GM19240 (cell line): ENCODE measurements at regions not wholly inside any gene's neighbourhood (a gene's known extent, or its start where the extent isn't known, plus 50 kb on each side); places are given as distances from the start of the nearest gene placed in this dataset.

ENCODE experiments used
- DNase-seq: peaks from one replicate; pipeline ENCODE4 v3.0.0; 2011; ENCODE audit warnings: low spot score; ENCODE audit not compliant: insufficient read length

DNA sequence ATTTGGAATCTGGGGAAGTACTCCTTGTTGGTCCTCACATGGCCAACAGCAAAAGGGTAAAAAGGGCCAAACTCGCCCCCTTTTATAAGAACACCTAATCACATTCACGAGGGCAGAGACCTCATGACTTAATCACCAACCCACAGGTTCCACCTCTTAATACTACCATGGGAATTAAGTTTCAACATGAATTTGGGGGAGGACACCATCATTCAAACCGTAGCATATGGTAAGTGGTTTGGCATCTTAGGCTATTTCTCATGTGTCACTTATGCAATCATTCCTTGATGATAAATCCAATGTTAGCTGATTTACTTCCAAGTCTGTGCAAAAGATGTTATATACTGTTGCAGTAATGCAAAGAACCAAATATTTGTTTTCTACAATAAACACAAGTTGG, 302.9 kb upstream of the FAM241A start:
- DNase-seq, result no peak

DNA sequence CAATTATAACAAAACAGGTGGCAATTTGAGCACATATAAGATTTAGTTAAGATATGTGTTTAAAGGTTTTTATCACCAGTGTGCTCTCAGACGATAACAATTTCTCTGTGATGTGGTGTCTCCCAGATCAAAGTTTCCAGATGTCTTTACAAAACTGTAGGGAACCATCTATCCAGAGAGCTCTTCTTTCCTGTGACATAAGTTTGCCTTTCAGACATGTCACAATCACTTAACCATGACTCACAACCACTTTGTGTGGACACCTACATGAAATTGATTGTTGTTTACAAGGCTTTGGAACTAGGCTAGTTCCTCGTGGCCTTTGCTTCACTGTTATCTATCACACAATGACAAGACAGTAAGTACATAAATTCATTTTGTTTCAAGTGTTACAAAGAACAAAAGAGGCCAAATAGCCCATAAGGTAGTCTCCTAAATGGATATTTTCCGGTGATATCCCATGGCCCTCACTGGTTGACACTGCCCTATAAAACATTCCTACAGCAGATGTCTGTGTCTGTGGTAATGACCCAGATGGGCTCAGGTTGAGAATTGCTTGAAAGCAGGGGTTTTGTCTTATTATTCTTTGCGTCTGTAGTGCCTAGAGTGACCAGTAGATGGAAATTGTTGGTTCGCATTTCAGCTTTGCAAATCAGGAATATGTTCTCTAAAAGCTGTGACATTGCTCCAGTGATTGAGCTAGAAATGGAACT, 297.8 kb upstream of the FAM241A start:
- no peak for DNase-seq

- DNase-seq, result no peak
These were observed 295.4 kb upstream of the FAM241A start for GRCh38 chr4:111849746-111850284.

DNA sequence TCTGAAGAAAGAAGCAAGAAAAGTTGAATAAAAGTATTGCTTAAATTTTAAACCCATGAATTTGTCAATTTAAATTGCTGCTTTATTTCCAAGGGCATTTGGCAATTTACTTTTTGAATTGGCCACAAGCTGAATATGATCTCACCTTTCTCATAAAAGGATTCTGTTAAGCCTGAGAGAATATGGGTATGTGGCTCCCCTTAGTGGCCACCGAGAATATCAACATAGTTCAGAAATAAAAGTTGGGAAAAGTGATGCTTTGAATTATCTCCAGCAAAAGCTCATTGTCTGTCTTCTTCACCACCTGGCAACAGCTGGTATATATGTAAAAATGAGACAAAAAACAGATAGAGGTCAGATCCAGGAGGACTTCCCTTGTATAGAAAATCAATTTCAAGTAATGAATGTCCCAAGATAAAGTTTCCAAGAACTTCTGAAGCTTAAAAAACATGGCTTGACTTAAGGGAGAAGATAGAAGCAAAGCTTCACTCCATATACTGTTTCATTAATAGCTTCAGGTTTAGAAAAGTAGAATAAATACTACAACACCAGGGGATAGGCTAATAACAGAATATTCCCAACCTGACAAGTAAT, 290.7 kb upstream of the FAM241A start:
- no peak for DNase-seq

- no peak for DNase-seq
These were observed 289.9 kb upstream of the FAM241A start for GRCh38 chr4:111855308-111855707.

- DNase-seq, result no peak
These were observed 281.2 kb upstream of the FAM241A start for GRCh38 chr4:111864066-111864465.

- no peak for DNase-seq
These were observed 275.9 kb upstream of the FAM241A start for GRCh38 chr4:111869339-111869738.

DNA sequence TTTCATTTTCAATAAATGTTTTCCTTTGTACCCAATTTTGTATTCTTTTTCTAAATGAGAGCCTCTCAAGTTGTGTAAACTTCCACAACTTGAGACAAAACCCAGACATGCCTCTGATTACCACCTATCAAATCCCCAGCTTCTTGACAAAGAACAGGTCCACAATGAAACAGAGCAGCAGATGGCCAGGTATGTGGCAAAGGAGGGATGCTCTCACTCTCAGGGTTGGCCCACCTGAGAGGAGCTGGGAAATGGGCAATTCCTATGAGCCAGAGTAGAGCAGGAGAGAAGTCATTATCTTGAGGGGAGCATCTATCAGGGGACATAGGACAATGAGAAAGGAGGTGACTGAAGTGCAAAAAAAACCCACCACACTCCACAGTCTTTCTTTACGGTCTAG, 273.5 kb upstream of the FAM241A start:
- no peak for DNase-seq

GRCh38 chr4:111873801-111874200, 271.5 kb upstream of the FAM241A start:
- no peak for DNase-seq

- no peak for DNase-seq
These were observed 265.7 kb upstream of the FAM241A start for GRCh38 chr4:111879539-111879938.

DNA sequence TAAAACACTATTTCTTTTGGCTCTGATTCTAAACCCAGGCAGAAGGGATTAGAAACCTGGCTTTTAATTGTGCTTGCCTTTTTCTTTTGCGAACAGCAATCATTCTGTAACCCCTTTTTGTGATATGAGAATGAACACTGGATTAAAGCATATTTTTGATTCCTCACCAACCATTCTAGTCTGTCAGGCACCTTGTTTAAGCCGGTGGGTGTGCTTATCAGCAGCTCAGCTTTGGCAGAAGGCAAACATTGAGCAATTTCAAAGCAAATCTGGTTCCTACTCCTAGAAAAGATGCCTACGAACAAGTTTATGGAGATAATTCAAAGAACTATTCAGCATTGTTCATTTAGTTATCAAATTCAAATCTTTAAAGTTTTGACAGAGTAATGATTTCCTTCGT, 265.1 kb upstream of the FAM241A start:
- no peak for DNase-seq

- no peak for DNase-seq
These were observed 261.7 kb upstream of the FAM241A start for GRCh38 chr4:111883557-111883999.

- no peak for DNase-seq
These were observed 254.8 kb upstream of the FAM241A start for GRCh38 chr4:111890412-111890811.

GRCh38 chr4:111905511-111905910, 239.7 kb upstream of the FAM241A start:
- no peak for DNase-seq

GRCh38 chr4:111919639-111920038, 225.6 kb upstream of the FAM241A start:
- no peak for DNase-seq

DNA sequence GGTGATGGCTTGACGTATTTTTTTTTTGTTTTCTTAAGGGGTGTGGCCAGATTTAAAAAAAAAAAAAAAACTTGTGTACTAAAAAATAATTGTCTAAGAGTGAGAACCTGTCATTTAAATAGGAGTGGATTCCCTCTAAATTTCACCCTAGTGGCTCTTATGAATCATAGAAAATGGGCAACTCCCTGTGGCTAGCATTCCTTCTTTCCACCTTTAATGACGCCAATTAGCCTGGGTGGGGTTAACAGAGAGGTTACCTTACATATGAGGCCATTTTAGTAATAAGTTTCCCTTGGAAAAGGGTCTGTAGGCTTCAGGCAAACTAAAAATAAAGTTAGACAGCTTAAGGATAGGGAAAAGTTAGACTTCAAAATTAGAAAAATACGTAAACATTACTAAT, 223.5 kb upstream of the FAM241A start:
- DNase-seq, result no peak

- DNase-seq, result no peak
These were observed 221.5 kb upstream of the FAM241A start for GRCh38 chr4:111923786-111924185.

DNA sequence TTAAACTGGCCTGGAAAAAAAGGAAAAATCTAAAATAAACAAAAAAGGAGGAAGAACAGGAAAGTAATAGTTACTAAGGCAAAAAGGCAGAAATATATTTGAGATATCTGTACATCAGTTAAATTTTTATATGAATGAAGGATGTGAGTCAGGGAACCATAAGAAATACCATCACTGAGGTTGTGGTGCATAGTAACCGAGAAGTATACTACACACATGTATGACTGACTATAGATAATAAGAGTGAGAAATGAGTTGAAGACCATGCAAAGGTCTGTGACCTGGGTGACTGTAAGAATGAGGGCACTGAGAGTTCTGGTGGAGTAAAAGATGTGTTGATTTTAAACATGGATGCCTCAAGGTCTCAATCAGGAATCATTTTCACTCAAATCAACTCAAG, 220.6 kb upstream of the FAM241A start:
- DNase-seq, result no peak

GRCh38 chr4:111930659-111931058, 214.6 kb upstream of the FAM241A start:
- no peak for DNase-seq

GRCh38 chr4:111933703-111934102, 211.6 kb upstream of the FAM241A start:
- no peak for DNase-seq

- no peak for DNase-seq
These were observed 210.9 kb upstream of the FAM241A start for GRCh38 chr4:111934314-111934713.

DNA sequence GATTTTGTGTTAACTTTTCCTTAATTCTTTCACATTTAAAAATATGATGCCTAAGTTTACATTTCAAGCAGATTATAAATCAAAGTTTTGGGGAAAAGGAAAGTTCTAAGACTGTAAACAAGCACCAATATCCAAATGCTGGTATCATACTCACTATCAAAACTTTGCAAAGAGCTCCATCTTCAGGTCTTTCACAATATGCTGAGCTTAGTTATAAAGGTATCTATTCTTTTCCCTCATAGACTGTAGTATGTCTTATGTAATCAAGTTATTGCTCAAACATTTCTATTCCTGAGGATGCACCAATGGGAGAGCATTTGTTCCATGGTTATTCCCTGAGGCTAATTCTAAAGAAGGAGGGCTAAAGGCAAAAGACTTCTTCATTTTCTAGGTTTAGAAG, 207.9 kb upstream of the FAM241A start:
- no peak for DNase-seq

DNA sequence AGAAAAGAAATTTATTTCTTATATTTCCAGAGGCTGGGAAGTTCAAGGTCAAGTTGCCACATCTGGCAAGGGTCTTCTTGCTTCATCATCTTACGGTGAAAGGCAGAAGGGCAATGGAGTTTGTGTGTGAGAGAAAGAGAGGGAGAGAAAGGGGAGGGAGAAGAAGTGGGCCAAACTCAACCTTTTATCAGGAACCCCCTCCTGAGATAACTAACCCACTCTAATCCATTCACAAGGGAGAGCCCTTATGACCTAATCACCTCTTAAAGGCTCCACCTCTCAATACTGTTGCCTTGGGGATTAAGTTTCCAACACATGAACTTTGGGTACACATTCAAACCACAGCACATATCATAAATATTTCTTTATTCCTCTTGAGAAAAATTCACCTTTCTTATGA, 203.3 kb upstream of the FAM241A start:
- no peak for DNase-seq
